GM18505 (cell line): ENCODE measurements at regions not wholly inside any gene's neighbourhood (a gene's known extent, or its start where the extent isn't known, plus 50 kb on each side); places are given as distances from the start of the nearest gene placed in this dataset.

ENCODE experiments used
- ATAC-seq: cut with Tn5 transposase; IDR thresholded peaks from one replicate; pipeline ENCODE4 v1.9.1; 2021; ENCODE audit not compliant: unreplicated experiment
- POLR2A ChIP-seq: IDR thresholded peaks from 4 replicates; pipeline ENCODE4 v1.6.1; 2011; ENCODE audit warnings: borderline replicate concordance; ENCODE audit not compliant: insufficient read depth, insufficient read length; ENCODE audit errors: extremely low read depth

DNA sequence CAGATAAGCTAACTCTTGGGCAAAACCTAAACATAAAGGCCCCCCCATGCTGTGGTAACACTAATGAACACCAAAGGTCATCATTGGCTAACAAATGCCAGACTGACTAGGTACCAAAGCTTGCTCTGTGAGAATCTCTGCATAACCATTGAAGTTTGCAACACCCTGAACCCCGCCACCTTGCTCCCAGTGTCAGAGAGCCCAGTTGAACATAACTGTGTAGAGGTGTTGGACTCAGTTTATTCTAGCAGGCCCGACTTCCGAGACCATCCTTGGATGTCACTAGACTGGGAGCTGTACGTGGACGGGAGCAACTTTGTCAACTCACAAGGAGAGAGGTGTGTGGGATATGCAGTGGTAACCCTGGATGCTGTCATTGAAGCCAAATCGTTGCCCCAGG lies 602.2 kb downstream of the UQCRFS1 start:
- ATAC-seq: no peak
- no peak for TF ChIP-seq POLR2A

DNA sequence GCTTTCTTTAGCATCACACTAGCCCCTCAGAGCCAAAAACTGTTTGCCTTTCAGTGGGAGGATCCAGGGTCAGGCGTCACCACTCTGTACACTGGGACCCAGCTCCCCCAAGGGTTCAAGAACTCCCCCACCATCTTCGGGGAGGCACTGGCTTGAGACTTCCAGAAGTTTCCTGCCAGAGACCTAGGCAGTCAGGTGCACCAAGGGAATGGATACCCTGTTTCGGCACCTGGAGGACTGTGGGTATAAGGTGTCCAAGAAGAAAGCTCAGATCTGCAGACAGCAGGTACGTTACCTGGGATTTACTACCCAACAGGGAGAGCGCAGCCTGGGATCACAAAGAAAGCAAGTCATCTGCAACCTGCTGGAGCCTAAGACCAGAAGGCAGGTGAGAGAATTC lies 603.0 kb downstream of the UQCRFS1 start:
- no peak for ATAC-seq

DNA sequence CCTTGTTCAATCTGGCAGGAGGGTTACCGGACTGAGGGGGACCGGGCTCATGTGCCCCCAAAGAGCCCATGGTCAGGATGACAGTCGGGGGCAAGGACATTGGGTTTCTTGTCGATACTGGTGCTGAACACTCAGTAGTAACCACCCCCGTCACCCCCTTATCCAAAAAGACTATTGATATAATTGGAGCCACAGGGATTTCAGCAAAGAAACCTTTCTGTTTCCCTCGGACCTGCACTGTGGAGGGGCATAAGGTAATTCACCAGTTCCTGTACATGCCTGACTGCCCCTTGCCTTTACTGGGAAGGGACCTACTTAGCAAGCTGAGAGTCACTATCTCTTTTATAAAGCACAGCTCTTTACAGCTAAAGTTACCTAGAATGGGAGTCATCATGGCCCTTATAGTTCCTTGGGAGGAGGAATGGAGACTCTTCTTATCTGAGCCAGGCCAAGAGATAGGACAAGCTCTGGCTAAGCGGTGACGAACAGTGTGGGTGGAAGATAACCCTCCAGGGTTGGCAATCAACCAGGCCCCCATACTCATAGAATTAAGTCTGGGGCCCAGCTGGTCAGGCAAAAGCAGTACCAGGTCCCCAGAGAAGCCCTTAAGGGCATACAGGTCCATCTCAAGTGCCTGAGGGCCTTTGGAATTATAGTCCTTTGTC lies 603.7 kb downstream of the UQCRFS1 start:
- ATAC-seq: no peak
- TF ChIP-seq POLR2A: no peak

More for the DNA sequence above, 603.0 kb downstream of the UQCRFS1 start:
- TF ChIP-seq POLR2A: no peak

DNA sequence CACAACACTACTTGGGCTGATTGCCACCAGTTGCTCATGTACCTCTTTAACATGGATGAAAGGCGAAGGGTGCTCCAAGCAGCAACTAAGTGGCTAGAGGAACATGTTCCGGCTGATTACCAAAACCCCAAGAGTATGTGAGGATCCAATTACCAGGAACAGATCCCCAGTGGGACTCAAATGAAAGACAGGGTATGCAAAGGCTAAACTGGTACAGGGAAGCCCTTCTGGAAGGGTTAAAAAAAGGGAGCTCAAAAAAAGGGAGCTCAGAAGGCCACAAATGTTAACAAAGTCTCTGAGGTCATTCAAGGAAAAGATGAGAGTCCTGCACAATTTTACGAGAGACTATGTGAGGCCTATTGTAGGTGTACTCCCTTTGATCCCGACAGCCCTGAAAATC lies 604.7 kb downstream of the UQCRFS1 start:
- TF ChIP-seq POLR2A: no peak
- ATAC-seq: no peak

DNA sequence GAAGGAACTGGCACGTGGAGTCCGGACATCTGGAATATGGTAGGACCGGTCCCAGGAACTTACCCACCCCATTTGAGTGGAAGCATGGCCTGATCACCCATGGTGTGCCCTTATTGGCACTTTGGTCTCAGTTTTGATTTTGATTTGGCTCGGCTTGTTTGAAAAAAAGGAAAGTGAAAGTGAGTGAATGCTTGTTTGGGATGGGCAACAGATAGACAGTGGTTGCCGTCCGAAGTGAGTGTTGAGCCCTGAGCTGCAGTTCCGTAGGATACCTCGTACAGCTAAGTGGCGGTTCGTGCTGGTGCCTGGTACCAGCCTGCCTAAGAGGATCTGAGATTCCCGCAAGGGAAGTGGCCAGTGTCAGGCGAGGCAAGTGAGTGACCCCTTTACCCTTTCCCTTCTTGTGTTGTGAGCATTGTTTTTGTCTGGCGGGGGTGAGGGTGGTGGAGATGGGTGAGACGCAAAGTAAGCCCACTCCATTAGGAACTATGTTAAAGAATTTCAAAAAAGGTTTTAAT lies 605.8 kb downstream of the UQCRFS1 start:
- ATAC-seq: no peak
- TF ChIP-seq POLR2A: no peak

DNA sequence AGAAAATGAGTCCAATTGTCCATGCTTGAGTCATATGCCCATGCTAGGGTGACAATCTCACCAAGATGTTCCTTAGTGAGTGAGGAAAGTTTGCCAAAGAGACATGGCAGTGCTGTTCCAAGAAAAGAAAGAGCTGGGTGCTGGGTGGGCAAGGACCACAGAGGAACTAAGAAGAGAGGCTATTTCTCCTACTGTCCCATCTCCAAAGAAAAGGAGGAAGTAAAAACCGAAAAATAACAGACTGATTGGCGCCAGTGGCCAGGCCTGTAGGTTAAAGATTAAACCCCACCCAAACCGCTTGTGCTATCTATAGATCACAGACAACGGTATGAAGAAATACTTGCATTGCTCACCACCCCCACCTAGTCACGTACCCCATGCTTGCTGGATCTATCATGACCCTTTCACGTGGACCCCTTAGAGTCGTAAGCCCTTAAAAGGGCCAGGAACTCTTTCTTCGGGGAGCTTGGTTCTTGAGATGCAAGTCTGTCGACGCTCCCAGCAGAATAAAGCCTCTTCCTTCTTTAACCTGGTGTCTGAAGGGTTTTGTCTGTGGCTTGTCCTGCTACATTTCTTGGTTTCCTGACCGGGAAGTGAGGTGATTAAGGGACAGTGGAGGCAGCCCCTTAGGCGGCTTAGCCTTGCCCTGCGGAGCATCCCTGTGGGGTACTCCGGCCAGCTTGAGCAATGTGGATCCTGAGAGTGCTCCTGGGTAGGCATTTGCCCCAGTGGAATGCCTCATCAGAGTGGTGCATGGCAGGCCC lies 606.5 kb downstream of the UQCRFS1 start:
- no peak for ATAC-seq
- TF ChIP-seq POLR2A: no peak

DNA sequence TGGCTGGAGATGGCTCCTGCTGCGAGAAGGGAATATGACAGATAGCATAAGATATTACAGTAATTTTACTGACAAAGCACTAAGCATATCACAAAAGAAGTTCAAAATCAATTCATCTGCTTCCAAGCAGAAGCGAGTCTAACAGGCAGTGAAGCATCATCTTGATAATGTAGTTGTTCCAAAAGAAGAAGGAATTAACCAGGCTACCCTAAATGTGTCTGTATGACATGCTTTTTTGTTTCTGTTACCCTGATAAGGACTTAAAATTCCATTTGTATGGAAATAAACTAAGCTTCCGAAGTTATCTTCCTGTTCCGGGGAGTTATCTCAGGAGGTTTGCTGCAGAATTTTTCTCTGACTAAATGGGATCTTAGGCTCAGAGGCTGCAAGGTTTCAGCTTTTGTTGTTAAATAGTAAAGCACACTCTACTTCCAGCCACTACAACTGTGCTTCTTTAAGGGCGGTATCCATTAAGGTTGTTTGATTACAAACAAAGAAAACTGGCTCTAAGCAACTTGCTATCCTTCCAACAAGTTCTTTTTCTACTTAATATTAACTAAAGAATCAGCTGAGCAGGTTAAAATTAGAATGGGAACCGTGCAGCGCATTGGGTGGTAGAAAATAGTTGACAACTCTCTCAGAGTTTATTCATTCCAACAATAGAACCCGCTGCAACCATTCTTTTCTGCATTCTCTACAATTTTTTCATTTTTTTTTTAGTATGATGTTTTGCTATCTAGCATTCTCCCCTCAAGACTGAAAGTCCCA lies 607.3 kb downstream of the UQCRFS1 start:
- no peak for TF ChIP-seq POLR2A
- ATAC-seq: no peak

DNA sequence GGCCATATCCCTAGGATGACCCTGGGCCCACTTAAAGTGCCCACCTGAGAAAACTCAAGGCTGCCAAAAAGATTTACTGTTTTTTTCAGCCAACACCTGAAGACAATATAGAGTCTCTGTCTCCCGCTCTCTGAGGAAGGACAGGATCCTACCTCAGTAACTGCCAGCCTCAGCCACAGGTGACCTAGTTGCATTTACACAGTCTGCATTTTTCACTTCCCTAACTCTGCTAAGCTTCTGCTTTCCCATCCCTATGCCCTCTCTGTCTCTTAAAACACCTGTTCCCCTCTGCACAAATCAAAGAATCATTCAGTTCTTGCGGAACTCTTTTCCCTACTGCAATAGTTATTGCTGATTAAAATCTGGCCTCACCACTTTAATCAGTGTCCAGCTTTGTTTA lies 609.5 kb downstream of the UQCRFS1 start:
- no peak for ATAC-seq
- TF ChIP-seq POLR2A: no peak

DNA sequence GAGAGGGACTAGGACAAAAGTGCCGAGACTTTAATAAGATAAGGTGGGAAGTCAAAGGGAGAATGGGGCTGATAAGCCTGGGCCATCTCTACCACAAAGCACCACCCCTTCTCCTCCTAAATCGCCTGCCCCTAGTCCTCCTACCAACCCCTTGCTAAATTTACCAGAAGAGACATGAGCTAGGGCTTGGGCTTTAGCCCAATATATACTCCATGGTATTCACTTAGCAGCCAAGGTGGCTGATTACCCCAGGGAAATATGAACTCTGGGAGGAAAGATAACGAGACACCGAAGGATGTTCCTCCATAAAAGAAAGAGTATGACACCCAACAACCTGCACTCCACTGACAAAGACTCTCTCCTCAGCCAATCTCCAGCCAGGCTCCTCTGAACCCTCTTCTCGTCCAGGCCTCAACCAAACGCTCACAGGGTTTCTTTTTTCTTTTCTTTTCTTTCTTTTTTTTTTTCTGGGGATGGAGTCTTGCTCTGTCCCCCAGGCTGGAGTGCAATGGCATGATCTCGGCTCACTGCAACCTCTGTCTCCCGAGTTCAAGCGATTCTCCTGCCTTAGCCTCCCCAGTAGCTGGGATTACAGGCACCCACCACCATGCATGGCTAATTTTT lies 610.2 kb downstream of the UQCRFS1 start:
- no peak for ATAC-seq
- no peak for TF ChIP-seq POLR2A

DNA sequence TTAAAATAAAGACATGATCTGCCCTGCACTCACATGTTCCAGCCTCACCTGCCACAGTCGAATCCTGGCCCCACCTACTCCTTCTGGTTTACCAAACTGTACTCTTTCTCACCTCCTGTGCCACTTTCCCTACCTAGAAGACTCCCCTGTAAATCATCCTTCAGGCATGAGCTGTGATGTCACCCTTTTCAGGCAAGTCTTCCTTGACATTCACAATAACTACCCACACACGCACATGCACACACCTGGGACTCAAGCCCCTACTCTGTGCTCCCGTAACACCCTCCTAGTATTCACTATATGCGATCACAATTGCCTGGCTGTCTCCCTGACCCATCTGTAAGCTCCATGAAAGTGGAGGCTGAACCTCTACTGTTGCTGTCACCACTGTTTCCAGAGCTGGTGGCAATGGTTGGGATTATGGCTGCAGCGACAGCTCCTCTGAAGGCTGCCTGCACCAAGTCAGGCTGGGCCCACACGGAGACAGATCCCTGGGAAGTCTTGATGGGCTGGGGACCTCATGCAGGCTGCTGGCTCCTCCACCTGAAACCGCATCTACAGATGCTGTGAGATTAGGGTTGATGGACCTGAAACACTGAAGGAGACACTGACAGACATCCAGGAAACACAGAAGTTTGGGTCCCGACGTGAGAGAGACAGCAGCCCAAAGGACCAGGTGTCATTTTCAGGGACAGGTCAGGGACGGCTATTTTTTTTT lies 611.1 kb downstream of the UQCRFS1 start:
- TF ChIP-seq POLR2A: no peak
- no peak for ATAC-seq

DNA sequence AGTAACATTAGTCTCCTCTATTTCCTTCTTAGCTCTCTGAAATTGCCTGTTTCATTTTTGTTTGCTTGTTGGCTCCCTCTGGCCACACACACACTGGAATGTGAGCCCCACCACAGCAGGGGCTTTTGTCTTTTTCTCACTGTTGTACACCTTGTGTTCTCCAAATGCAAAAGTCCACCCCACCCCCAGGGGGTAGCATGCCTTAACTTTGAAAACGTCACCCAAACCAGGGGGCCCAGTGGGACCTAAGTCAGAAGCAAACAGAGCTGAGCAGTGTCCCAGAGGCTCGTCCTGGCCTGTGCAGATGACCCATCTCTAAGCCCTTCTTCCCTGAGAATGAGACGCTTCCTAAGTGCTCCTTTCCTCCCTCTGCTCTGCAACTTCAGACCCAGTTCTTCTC lies 614.1 kb downstream of the UQCRFS1 start:
- no peak for TF ChIP-seq POLR2A
- ATAC-seq: no peak

DNA sequence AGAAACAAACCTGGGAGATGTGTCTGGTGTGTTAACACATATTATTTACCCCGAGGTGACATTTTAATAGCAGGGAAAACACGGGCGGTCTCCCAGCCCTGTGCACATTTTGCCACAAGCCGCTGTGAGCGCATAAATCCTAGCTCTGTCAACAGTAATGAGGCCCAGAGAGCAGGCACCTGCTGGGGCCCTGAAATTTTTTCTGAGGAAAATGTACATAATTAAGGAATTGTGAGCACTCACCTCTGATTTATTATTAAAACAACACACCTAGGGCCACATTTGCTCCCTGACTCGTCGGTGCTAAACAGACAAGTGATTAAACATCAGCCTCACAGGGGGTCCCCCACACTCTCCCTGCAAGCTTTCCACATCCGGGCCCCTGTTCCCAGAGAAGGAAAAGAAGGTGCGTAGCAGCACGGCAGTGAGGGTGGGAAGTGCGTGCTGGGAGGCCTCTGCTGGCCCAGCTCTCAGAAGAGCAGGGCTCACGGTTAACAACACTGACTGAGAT lies 616.3 kb downstream of the UQCRFS1 start:
- ATAC-seq: no peak
- no peak for TF ChIP-seq POLR2A
